Panc1 (cell line): ENCODE measurements at regions not wholly inside any gene's neighbourhood (a gene's known extent, or its start where the extent isn't known, plus 50 kb on each side); places are given as distances from the start of the nearest gene placed in this dataset.

Experiments used
- CTCF ChIP-seq: fragments of 450-650 bp; IDR thresholded peaks from 2 replicates; pipeline ENCODE4 v1.5.1; 2017; ENCODE audit warnings: mild to moderate bottlenecking
- POLR2AphosphoS5 ChIP-seq: IDR thresholded peaks from 2 replicates; pipeline ENCODE4 v1.6.1; 2012; ENCODE audit warnings: mild to moderate bottlenecking, low read depth, low read length, moderate library complexity
- TF ChIP-seq, protein P1 (sequence below), 2 experiments: IDR thresholded peaks; 2 replicates each; pipeline ENCODE4 v1.6.1; 2011 to 2012; ENCODE audit warnings: low read depth in 2 of 2, control low read depth in 1 of 2, low read length in 1 of 2, mild to moderate bottlenecking in 1 of 2, moderate library complexity in 1 of 2; ENCODE audit not compliant: insufficient read depth in 1 of 2

- TF ChIP-seq CTCF (no peak), POLR2AphosphoS5 (no peak)
- TF ChIP-seq, protein P1, sequence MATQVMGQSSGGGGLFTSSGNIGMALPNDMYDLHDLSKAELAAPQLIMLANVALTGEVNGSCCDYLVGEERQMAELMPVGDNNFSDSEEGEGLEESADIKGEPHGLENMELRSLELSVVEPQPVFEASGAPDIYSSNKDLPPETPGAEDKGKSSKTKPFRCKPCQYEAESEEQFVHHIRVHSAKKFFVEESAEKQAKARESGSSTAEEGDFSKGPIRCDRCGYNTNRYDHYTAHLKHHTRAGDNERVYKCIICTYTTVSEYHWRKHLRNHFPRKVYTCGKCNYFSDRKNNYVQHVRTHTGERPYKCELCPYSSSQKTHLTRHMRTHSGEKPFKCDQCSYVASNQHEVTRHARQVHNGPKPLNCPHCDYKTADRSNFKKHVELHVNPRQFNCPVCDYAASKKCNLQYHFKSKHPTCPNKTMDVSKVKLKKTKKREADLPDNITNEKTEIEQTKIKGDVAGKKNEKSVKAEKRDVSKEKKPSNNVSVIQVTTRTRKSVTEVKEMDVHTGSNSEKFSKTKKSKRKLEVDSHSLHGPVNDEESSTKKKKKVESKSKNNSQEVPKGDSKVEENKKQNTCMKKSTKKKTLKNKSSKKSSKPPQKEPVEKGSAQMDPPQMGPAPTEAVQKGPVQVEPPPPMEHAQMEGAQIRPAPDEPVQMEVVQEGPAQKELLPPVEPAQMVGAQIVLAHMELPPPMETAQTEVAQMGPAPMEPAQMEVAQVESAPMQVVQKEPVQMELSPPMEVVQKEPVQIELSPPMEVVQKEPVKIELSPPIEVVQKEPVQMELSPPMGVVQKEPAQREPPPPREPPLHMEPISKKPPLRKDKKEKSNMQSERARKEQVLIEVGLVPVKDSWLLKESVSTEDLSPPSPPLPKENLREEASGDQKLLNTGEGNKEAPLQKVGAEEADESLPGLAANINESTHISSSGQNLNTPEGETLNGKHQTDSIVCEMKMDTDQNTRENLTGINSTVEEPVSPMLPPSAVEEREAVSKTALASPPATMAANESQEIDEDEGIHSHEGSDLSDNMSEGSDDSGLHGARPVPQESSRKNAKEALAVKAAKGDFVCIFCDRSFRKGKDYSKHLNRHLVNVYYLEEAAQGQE (IDR thresholded peaks at IDR 0.05; ENCODE audit: insufficient read depth in 1 of 2, low read depth in 2 of 2, low read length in 1 of 2): no peak
Measured at GRCh38 chr14:96627386-96627785, 125.2 kb downstream of the PAPOLA start.
